GM21381 (cell line): ENCODE measurements at regions not wholly inside any gene's neighbourhood (a gene's known extent, or its start where the extent isn't known, plus 50 kb on each side); places are given as distances from the start of the nearest gene placed in this dataset.

Experiments used
- ATAC-seq: cut with Tn5 transposase; IDR thresholded peaks from one replicate; pipeline ENCODE4 v1.9.1; 2021; ENCODE audit warnings: mild to moderate bottlenecking, moderate library complexity; ENCODE audit not compliant: unreplicated experiment

DNA sequence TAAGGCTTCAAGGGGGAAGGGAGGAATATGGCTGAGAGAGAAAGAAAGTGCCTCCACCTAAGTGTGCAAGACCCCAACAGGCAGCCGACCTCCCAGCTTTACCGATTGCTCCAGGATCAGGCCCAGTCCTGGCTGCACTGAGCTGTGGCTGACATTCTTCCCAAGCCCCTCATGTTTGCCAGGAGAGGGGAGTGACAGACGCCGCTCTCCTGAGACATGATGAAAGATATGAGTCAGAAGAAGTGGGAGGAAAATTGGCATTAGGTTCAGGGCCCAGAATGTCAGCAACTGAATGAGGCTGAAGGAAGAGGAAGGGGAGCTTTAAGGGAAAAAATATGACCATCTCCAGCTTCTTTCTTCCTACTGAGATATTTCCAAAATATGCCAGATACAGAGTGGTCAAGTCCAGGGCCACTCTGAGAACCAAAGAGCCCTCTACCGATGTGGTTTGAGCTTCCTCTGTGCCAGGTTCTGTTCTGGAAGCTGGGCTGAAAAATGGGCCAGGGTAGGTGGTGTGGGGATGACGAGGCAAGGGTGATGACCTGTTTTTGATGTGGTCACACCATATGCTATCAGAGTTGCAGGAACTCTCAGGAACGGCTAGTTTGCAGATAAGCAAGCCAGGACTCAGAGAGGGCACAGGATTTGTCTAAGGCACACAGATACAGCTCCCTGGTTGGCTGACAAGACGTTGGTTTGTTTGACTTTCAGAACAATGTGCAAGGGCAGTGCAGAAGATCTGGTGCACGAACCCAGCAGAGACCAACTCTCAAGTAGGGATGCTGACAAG lies 176.7 kb downstream of the SOX9 start:
- no peak for ATAC-seq

DNA sequence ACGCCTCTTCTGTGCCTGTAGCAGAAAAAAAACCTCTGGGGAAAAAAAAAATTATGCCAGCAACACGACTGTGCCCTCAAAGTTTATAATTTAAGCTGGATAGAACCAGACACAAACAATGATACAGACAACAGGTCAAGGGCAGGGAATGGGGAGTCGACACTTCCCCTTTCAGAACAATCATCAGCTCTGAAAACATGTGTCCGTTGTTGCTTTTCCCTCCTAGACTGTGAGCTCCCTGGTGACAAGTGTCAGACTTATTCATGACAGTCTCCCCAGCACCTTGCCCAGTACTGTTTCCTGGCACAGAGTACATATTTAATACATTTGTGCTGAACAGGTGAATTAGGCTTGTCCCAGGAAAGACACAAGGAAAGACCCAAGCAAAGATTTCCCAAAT lies 178.3 kb downstream of the SOX9 start:
- no peak for ATAC-seq

DNA sequence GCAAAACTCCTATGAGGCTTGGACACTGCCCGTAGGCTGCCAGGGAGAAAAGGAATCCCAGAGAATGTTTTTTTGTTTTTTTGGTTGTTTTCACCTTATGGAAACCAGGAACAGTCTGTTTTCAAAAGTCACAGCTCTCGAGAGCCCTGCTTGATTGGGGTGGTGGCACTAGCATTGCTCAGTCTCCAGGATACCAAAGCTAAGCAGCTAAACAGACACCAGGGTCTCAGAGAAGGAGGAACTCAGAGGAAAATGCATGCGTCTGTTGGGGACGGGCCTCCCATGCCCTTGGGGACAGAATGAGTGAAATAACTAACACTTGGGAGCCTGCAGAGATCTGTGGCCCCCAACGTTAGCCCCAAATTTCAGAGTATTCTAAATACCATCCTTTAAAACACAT lies 178.8 kb downstream of the SOX9 start:
- ATAC-seq: no peak

DNA sequence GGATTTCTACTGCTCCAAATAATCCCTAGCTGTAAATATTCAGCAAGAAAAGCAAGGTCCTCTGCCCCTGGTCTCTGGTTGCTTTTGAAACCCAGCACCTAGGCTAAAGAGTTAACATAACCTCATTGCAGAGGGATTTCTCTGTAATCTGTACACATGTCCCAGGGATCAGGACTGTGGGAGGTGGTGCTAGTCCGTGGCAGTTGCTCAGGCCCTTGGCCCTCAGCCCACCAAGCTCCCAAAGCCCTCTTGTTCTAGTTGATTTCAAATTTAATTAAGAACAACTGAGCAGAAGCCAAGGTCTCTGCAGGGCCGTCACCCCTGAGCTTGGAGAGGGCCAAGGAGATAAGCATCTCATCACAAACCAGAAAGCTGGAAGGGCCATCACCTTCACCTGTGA lies 181.1 kb downstream of the SOX9 start:
- no peak for ATAC-seq

DNA sequence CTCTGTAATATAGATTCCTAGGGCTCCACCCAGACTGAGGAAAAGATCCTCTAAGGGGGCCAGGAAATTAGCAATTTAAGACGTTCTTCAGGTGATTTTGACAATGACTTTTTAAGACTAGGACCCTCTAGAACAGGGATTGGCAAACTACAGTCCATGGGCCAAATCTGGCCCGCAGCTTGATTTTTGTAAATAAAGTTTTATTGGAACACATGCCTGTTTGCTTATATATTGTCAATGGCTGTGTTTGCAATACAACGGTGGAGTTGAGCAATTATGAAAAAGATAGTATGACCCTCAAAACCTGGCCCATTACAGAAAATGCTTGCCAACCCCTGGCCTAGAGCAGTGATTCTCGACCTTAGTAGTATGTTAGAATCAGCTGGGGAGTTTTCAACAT lies 181.9 kb downstream of the SOX9 start:
- no peak for ATAC-seq

DNA sequence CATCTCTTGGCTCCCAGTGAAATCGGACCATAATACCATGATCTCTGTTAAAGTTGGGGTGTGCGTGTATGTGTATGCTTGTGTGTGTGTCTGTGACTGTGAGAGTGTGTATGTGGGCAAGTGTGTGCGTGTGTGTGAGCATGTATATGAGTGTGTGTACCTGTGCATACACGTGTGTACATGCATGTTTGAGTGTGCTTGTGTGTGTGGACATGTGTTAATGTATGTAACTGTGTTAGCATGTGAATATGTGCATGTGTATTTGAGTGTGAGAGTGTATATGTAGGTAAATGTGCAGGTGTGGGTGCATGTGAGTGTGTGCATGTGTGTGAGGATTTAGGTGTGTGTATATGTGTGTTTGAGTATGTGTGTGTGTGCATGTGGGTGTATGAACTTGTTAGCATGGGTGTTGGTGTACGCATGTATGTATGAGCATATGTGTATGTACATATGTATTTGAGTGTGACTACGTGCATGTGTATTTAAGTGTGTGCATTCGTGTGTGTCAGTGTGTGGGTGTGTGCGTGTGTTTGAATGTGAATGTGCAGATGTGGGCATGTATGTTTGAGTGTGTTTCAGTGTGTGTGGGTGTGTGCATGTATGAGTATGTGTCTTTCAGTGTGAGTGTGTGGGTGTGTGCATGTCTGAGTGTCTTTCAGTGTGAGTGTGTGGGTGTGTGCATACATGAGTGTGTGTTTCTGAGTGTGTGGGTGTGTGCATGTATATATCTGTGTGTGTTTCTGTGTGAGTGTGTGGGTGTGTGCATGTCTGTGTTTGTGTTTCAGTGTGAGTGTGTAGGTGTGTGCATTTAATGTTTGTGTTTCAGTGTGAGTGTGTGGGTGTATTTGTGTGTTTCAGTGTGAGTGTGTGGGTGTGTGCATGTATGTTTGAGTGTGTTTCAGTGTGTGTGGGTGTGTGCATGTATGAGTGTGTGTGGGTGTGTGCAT lies 183.2 kb downstream of the SOX9 start:
- no peak for ATAC-seq

DNA sequence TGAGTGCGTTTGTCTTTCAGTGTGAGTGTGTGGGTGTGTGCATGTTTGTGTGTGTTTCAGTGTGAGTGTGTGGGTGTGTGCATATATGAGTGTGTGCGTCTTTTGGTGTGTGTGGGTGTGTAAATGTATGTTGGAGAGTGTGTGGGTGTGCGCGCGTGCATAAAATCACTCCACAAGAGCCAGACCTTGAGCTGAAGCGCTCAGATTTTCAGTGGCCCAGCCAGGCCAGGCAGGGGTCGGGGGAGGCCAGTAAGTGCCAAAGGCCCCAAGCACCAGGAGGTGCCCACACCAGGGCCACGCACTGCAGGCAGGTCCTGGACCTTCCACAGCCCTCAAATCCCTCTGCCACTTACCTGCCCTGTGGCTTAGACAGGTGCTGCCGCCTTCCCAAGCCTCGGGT lies 184.0 kb downstream of the SOX9 start:
- ATAC-seq: no peak

DNA sequence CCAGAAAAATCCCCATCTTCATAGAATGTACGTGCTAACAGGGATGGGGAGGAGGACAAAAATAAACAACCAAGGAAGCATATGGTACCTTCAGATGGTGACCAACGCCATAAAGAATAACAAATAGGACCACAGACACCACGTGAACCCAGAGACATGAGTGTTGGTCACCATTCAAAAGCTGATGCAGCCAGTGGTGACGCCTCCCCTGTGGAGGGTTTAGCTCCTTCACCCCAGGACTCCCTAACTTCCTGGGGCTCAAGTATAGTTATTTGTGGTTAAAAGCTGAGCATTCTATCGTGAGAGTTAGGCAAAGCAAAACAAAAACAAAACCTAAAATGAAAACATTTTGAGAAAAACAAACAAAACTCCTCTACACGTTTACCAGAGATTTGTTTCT lies 184.7 kb downstream of the SOX9 start:
- ATAC-seq: no peak

DNA sequence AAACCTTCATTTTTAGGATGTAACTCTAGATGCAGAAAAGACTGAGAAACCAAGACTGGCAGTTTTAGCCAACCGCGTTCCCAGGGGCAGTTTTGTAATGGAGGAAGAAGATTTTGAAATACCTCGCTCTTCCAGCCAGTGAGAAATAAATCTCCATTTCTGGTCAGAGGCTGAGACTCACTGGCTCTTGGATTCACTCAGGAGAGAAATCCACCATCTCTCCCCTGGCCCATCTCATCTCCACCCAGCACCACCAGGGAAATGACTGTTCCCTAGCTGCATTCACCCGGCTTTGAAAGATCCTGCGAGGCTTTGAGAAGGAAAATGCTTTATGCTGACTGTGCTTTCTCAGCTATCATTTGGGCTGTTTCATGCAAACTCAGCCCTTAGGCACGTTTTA lies 185.2 kb downstream of the SOX9 start:
- ATAC-seq: no peak

DNA sequence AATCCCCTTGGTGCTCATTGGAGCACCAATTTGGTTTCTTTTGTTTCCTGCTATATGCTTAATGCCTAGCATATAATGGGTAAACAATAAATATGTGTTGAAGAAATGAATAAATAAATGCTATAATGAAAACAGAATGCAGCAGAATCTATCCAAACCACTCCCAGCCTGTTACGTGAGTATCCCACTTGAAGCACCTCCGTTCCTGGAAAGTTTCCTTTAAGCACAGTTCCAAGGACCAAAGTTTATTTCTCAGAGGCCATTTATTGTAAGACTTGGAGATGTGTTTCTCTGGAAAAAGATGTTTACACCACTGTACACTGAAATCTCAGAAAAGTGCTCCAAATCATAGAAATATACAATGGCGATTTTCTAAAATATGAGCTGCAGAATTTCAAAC lies 187.0 kb downstream of the SOX9 start:
- no peak for ATAC-seq

DNA sequence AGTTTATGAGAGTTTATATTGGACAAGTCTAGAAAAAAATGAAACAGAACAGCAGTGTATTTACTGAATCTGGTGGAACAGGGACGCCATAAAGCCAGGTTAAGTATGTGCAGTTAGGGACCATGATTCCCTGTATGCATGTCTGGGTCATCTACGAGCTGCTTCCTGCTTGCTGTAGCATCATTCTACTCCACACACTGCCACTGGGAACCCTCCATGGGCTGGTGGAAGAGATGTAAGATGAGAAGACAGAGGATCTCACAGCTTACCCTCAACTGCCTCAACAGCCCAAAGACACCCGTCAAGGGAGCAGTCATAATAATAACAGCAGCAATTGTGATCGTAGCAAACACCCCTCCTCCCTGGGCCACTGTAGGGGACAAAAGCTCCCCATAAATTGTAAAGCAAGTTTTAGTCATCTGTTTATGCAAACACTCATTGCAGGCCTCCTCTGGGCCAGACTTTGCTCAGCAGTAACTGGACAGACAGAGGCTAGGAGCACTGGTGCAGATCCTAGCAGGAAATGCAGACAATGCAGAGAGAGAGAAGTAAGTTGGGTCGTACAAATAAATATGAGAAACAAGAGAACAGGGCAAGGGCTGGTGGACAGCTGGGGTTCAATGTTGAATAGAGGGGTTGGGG lies 188.0 kb downstream of the SOX9 start:
- no peak for ATAC-seq

DNA sequence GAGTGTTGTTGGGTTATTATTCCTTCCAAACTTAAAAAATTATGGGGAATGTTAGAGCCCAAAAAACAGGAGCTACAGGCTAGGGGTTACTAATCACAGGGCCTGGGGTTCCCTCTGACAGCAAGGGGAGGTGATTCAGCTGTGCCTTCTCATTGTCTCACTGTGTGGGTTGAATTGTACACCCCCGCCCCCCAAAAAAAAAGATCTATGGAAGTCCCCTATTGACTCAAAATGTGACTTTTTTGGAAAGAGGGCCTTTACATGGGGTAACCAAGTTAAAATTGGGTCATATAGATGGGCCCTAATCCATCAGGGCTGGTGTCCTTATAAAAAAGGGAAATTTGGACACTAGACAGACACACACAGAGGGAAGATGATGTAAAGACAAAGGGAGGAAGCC lies 190.2 kb downstream of the SOX9 start:
- ATAC-seq: no peak

DNA sequence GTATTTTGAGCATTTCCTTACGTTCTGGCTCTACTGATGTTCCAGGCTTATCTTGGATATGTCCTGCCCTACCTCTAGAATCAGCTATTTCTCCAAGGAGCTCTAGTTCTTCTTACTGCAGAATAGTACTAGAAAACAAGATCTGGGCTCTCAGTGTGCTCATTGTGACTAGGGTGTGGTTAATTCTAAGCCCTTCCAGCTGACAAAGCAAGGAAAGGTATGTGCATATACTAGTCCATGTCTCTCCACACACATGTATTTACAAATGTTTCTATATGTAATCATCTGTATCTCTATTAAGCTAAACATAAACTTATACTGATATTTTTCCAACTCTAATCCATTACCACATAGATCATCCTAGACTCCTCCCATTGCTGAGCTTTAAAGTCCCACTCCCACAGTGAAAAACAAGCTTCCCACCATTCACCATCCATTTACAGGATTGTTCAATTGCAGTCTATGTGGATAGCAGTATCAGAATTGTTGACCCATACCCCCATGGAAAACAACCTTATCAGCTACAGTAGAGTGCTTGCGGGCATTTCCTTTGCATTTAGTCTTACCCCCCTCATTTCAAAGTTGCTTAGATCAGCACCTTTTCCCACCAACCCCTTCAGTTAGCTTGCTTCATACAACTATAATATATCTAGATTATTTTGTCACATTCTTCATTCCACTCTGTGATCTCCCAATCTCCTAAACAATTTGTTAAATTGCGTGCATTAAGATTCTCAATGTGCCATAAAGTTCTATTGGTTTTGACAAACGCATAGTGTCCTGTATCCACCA lies 194.5 kb downstream of the SOX9 start:
- no peak for ATAC-seq

DNA sequence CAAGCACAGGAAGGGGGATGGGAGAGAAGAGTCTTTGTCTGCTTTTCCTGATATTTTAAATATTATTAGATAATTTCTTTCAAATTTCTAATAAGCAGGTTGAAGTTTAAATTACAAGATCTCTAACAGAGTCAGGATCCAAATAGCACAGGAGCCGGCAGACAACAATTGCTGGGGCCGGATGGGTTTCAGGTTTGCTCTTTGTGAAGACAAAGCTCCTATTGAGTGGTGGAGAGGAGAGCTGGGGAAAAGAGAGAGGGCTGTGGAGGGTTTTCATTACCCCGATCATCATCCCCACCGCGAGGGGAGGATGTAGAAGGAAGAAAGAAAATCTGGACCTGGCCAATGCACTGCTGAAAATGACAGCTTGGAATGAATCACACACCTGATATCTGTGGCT lies 197.3 kb downstream of the SOX9 start:
- no peak for ATAC-seq

DNA sequence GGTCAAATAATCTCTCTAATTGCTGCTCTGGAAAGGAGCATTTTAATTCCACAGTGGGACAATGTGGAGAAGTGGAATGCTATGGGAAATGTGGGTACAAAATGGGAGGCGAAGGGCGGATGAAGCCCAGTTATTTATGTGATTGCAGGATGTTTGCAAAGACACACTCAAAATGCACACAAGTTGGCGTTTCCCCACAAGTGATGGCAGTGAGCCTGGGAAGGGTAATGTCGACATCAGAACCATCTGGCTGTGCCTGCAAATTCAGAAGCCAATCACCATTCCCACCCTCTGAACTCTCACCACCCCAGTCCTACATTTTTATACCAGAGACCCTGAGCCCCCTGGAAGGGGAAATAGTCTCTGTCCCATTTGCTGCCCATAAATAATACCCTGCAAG lies 201.1 kb downstream of the SOX9 start:
- no peak for ATAC-seq

DNA sequence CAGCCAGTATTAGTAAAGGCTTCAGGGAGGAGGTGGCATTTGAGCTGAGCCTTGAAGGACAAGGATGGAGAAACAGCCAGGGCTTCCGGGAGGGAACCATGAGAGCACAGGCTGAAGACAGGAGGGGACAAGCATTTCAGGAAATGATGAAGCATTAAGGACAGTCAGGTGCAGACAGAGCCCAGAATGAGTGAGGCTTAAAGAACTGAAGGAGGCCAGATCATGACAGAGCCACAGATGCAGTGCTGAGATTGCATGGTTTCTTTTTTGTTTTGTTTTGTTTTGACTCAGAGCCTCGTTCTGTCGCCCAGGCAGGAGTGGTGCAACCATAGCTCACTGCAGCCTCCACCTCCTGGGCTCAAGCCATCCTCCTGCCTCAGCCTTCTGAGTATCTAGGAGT lies 211.5 kb downstream of the SOX9 start:
- ATAC-seq: no peak

DNA sequence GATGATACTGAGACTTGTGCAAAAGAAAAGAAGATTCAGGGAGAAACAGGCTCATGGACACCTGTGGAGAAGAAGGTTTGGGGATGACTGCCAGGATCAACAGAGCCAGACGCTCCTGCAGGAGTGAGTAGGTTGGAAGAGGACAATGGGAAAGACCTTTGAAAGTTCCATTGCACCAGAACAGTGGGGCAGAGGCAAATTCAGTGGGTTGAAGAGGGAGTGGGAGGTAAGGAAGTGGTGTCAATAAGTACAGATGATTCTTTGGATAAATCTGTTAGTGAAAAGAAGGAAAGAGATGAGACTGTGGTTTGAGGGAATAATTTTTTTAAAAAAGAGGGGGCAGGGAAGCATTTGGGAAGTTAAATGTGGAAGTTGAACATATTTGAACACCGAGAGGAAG lies 212.8 kb downstream of the SOX9 start:
- no peak for ATAC-seq

DNA sequence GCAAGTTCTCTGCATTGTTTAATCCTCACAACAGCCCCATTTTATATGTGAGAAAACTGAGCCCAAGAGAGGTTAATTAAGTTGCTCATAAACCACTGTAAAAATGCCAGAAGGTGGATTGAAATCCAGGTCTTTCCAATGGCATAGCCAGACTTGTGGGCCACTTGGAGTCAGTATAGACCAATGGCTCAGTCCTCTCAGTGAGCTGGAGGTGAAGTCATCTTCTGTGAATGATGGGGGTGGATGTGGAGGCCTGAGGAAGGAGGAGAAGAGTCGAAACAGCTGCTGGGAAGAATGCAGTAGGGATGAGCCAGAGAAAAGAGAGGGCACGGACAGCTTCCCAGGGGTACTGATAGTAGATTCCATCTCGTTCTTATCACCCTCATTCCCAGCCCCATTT lies 213.4 kb downstream of the SOX9 start:
- ATAC-seq: no peak

DNA sequence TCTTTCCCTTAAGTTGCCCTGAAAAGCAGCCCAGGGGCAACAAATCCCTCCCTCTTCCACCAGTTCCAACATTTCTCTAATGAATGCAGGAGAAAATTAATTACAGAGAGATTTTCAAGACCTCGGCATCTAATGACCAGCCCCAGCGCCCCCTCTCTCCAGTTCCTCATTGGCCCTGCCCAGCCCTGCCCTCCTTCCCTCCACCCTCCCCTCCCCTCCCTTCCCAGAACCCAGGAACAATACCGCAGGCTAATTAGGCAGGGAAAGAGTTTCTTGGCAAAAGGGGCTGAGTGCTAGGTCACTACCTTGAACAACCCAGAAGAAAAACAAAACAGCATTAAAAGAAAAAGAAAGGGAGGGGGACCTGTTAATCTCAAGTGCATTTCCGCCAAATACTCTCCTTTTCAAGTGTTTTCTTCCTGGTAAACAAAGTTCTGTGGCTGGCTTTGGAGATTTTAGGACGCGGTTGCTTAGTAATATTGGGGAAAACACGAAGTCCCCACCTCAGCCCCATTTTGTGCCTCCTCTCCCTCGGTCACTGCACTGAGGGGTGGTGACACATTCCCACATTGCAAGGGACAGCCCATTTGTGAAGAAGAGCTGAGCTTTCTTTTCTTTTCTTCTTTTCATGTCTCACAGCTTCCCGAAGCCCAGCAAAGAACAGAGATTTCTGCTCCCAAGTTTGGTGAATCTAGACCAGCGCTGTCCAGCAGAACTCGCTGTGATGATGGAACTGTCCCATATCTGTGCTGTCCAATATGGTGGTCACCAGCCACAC lies 215.4 kb downstream of the SOX9 start:
- ATAC-seq: no peak

DNA sequence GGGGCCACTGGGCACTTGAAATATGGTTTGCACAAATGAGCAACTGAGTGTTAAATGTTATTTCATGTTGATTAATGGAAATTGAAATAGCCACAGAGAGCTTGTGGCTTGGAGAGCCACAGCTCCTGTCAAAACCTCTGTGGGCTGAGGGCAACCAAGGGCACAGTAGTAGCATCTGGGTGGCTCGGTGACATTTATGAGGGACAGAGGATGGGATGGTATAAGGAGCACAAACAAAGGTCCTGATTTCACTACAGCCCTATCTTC lies 215.9 kb downstream of the SOX9 start:
- ATAC-seq: no peak
